KG1 (cell line): ENCODE measurements at regions not wholly inside any gene's neighbourhood (a gene's known extent, or its start where the extent isn't known, plus 50 kb on each side); places are given as distances from the start of the nearest gene placed in this dataset.
"Not testable (repeated sequence)": the region's sequence is repeated elsewhere in the genome, so short reads cannot be mapped to it uniquely, and the experiment has no call there.

Source experiments
- DNase-seq: peaks from one replicate; lab custom pipeline; 2025; lab: John Stamatoyannopoulos, UW

DNA sequence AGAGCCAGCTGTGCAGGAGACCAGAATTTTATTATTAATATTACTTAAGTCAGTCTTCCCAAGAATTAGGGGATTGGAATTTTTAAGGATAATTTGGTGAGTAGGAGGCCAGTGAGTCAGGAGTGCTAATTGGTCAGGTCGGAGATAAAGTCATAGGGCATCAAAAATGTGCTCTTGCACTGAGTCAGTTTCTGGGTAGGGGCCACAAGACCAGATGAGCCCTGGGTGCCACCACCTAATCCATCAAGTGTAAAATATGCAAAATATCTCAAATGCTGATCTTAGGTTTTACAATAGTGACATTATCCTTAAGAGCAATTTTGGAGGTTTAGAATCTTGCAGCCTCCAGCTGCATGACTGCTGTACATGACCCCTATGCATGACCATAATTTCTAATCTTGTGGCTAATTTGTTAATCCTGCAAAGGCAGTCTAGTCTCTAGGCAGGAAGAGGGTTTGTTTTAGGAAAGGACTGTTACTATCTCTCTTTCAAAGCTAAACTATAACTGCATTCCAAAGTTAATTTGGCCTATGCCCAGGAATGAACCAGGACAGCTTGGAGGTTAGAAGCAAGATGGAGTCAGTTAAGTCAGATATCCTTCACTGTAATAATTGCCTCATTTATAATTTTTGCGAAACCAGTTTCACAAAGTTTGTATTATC, 215.9 kb downstream of the RNF152 start:
- no peak for DNase-seq

DNA sequence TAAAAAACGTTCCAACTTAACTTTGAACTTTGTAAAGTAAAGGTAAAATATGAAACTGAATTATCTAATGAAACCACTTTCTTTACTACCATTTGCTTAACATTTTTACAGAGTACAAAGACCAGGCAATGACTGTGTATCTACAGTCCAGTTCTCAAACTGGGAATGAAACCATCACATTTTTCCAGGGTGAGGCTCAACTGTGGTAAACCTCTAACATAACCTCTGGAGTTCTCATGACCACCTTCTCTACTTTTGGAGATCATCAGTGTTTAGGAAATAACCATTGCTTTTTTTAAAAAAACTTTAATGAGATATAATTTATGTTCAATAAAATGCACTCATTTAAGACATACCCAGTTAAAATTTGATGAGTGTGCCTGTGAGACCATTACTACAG, 223.5 kb downstream of the RNF152 start:
- no peak for DNase-seq

DNA sequence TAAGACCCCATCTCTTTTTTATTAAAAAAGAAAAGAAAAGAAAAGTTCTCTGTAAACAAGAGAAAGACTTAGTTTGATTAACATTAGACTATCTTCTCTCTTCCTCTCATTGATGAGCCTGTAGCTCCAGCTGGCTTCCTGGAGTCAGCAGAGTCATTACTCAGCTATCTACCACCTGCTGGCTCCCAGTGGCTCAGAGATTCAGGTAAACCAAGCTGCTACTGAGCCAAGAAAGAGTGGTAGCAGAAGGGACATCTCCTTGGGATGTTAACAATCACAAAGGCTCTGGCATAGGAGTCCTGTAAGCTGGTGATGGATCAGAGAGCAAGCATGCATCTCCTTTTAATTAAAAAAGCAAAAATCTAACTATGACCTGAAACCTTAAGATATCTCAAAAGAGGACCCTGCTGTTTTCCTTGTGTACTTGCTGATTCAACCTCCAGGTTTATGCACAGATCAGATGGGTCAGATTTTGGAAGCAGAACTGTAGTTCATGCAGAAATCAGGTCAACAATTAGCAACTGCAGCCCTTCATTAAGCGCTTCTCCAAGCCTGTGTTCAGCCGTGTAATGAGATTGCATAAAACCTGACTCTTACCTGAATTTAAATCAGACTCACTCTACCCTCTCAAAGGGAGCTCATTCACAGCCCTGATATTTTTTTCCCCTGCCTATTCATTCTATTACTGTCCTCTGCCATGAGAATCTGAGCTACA, 225.8 kb downstream of the RNF152 start:
- DNase-seq, result no peak

DNA sequence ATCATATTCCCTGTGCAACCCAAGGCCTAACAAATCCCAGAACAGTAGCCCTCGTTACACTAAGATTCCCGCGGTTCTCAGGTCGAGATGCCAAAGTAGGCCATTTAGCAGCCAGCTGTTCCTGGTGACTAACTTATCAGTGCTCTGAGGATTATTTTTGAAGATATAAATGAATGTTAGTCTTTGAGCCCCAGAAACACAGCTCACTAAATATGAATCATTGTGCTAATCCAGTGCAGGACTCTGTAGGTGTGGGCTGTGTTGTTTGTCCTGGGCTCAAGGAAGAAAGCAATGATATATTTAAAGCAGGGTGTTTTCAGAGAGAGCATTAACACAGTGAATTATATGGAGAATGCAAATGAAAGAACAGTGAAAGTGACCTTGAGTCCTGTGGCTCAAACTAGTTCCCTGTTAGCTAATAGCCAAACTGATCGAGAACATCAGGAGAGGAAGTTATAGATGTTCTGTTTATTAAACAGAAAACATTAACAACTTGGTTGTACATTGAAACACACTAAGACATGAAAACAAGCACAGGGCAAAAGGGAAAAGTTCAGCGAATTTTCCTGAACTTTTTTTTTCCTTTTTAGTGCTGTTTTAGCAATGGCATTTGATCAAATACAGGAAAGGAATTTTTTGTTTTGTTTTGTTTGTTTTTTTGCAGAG, 228.3 kb downstream of the RNF152 start:
- no peak for DNase-seq

DNA sequence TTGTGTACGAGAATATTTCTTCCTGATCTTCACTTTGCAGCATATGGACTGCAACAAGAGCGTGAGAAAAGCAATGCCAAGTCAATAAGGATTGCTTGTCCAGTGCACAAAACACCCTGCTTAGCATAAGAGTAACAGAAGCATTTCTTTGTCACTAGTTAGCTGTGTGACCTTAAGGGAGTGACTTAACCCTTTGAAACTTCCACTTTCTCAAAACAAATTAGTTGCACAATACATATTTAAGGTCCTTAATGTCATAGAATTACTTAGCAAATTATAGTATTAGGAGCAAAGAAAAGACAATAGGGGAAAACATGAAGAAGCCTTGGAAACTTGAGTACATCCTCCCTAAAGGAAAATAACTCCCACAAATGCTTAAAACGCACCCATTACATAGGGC, 230.1 kb downstream of the RNF152 start:
- no peak for DNase-seq

DNA sequence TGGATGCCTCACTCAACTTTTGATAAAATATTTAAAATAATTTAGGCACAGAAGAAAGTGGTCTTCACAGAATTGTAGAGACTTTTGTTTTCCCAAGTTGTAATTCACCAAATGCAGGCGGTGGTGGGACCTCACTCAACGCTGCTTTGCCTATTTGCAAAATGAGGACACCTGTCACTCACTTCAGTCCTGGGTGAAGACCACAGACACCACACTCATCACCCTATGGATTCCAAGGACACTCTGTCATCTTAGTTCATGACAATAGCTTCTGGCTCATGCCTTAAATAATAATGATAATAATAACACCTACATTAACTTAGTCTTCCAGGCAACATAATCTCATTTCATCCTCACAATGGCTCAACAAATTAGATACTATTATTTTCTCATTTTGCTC, 234.4 kb downstream of the RNF152 start:
- DNase-seq, result no peak

DNA sequence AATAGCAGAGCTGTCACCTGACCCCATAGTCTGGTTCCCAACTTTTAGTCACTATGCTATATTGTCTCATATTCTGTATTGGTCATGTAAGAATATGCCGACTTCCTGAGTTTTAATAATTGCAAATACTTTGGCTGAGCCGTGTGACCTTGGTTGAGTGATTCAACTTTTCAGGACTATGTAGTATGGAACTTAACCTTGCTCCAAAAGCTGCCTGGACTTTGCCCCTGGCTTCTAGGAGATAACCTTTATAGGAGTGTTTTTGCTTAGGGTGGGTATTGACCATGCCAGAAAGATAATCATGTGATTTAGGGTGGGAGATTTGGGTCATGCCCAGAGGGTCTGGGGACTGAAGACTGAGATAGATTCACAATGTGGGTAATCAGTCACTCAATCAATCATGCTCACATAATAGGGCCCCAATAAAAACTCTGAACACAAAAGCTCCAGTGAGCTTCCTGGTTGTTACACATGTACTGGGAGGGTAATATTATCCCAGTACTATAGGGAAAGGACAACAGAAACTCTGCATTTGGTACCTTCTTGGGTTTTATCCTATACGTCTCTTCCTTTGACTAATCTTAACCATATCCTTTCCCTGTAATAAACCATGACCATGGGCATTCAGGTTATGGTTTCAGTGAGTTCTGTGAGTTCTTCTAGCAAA, 235.6 kb downstream of the RNF152 start:
- no peak for DNase-seq

DNA sequence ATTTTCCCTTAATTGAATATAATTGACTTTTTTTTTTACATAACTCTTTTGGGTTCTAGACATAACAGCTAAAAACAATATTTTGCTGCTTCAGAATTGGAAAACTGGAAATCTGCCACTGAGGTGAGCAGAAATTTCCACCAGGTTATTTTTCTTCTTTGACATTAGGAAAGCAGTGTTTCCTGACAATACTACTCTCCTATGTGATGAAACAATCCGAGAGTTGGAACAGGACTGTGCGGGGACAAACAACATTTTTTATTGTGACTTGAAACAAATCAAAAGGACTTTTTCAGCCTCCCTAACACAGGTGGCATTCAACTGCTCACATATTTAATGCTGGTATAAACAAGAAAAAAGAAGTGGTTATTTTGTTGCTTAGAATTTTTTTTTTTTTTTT, 237.2 kb downstream of the RNF152 start:
- no peak for DNase-seq

DNA sequence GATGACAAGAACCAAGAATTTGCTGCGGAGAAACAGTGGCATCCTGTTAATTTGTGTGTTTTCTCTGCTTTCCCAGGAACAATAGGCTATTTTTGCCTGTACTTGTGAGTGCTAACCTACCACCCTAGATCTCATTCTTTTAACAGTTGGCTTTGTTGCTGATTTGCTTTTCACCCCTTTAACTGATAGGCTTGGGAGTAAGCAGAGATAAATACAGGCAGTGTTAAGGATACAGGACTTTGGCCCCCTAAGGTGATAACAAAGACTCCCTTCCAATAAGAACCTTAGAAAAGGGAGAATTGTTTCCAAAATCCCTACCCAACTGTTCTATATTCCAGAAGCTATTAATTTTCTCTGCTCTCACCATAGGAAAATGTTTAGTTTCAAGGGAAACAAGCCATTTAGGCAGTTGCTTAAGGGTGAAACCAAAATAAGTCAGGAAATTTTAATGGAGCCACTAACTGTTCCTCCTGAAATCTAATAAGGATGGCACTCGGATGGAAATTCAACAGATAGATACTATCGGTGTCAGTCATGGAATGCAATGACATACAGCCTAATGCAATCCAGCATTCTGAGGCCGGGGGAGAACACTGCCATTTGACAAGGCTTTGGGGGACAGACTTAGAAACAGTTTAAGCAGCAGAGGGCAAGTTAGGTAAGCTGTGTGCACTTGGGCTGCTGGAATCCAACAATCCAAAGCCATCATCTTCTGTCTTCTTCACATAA, 238.8 kb downstream of the RNF152 start:
- DNase-seq, result no peak

DNA sequence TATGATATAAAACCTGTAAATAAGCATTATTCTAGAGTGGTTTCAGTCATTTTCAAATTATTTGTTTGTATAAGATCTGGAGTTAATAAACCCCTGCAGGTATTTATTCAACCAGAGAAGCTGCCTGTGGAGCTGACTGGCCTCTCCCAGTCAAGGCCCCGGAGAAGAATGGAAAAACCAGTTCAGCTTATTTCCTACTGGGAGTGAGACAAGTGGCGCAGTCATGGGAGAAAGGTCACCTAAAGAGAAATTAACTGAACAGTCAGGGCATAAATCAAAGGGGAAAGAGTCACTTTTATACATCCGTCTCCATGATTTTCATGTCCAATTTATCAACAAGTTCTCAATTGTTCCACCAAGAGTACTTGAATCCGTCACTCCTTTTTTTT, 240.9 kb downstream of the RNF152 start:
- no peak for DNase-seq

DNA sequence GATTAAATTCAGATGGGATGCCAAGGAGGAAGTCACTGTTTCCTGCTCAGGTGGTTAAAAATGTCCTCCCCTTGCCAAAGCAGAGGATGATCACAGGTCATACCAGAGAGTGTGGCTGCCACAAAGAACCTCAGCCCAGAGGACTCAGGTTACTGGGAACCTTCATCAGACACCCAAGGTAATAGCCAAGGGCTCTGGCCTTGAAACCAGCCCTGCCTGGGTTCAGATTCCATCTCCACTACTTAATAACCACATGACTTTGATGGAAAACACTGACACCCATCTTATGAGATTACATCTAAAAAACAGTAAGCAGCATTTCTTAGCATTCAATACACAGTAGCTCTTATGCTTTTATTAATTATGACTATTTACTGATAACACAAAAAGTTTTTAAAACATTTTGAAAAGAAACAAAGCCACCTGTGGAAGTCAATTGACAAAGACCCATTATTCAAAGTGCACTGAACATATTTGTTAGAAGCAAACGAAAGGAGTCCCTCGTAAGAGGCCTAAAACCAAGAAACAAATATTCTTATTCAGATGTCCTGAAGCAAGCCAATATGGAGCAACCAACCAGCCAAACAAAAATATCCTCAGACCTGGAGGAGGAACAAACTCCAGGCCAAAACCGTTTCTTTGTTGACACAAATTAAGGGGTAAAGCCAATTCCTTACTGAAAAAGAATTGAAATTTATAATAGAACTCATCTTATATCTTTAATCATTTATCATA, 241.5 kb downstream of the RNF152 start:
- no peak for DNase-seq

DNA sequence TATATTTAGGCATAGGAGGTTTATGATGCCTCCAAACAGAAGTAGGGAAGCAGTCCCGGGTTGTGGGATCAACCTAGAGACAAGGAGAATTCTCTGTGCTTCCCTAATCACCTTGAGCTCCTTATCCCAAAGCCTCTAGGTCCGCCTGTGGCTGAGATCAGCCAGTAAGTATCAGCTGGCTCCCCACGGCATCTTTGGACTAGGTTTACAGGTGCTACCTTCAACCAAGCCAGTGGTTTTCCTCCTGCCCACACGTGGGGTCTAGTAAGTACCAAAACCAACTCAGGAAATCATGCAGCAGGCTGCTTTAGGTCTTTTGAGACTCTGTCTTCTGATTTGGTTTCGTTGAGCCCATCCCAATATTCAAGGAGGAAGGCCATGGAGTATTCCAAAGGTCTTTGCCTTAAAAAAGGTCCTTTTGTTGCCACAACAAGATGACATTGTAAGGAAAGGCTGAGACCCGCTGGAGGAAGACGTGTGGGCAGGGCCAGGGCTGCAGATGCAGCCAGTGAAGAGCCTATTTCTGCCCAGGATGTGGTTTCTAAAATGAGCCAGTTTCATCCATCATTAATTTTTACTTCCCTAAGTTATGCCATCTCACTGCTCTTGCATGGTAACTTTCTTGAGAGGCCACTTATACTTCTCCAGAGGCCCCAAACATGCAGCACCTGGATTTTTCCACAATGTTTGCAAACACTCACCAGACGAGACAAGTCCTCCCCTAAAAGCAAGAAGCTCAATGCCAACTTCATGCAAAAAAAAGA, 248.7 kb downstream of the RNF152 start:
- no peak for DNase-seq

DNA sequence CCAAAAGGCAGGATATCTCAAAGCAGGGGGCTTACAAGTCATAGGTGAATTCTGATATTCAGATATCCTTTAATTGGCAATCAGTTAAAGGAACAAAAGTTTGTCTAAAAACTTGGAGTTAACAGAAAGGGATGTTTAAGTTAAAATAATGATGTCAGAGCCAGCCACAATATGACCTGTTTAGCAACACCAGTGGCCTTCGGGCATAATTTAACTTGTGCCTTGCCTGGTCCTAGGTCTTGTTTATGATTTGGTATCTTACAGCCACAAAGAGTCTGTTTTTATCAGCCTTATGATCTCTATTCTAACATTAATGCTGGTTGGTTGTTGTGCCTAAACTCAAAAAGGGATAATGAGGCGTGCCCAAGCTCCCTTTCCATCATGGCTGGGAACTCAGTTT, 252.9 kb downstream of the RNF152 start:
- no peak for DNase-seq

DNA sequence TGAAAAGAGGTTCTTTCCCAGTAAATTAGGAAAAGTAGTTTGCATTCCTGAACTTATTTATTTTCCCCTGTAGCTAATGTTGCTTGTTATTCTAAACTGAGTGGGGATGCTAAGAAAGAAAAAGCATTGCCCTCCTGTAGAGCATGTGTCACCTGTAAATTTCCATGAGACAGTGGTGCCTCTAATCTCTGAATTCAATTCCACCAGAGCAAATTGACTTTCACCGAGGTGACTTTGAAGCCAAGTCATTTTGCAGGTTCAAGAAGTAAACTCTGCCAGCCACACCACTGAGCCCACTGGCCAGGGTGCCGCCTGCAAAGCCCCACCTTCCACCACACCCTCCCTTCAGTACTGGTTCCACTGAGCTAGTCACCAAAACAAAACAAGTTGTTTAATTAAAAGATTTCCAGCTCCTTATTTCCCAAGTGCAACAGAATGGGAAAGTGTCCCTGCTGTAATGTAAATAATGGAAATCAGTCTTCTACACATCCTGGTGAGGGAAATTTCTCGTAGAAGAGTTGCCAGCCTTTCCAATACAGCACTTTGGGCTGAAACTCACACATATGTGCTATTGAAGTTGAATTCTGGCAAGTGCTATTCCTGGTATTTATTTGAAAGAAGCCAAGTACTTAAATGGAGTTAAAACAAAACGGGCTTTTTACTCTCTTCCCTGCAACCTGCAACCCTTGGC, 254.8 kb downstream of the RNF152 start:
- no peak for DNase-seq

DNA sequence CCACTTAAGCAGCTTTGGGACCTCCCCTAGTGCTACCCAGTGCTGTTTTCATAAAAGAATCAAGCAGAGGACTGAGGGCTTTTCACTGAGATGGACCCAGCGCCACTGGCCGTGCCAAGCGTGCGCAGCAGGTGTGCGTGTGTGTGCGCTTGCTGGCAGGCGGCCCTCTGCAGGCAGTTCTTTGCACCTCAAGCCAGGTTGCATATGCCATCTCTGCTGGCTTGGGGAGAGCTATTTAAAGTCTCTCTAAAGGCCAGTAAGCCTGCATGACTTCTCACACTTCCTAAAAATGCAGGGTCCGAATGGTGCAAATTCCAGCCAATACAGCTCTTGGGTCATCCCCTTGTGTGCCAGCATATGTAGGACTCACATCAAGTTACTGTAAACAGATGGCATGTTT, 255.5 kb downstream of the RNF152 start:
- DNase-seq, result no peak

DNA sequence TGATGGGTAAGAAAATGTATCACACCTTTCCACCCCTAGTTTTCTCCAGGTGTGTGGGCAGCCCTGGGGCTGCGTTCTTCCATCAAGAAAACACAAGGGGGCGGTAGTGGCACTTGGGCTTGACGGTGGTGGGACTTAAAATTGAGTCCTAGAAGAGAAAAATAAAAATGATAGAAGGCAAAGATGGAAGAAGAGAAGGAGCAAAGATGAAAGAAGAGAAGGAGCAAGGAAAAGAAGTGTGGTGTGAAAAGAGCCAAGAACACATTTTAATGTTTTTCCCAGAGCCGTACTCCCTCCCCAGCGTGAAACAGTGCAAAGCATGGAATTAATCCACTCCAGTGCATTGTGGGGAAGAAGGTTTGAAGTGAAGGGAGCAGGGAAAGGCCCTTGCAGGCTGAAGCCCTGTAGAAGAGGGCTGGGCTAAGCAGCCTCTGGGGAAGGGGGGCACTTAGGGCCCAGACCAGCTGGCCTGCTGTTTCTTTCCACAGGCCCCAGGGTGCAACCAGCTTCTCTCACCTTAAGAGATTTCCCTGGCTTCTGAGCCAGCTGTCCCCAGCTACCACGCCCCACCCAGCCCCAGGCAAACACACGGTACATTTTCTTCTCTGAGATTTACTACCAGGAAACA, 256.8 kb downstream of the RNF152 start:
- DNase-seq, result peak; percentile 27

DNA sequence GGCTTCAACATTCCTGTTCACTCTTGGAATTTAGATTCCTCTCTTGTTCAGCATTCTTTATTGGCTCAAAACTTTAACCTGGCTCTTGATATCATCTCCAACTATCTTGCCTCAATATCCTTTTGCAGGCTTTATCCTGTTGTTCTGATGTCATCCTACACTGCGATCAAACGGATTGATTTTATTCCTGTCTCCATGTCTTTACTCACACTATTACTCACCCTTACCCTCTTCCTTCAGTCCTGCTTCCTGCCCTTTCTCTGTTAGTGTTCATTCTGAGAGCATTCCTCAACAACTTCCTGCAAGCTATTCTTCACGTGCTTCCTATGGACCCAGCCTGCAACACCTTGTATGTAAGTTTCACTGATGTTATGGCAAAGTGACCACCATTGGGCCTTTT, 264.7 kb downstream of the RNF152 start:
- DNase-seq, result no peak

DNA sequence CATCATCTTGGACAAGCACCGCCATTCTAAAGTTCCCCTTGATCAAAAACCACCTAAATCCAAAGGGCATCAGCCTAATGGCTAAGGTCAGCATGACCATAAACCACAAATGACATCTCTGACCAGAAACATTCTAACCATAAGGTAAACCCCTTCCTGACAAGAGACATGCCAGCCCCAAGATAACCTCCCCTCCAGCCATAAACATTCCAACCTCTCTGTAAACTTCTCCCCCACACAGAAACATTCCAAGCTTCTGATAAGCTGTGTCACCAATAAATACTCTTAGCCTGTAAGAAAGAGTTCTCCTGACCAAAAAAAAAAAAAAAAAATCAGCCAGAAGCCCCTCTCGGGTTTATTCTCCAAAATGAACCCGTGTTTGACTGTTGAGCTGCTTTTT, 268.2 kb downstream of the RNF152 start:
- DNase-seq, result not testable (repeated sequence)

DNA sequence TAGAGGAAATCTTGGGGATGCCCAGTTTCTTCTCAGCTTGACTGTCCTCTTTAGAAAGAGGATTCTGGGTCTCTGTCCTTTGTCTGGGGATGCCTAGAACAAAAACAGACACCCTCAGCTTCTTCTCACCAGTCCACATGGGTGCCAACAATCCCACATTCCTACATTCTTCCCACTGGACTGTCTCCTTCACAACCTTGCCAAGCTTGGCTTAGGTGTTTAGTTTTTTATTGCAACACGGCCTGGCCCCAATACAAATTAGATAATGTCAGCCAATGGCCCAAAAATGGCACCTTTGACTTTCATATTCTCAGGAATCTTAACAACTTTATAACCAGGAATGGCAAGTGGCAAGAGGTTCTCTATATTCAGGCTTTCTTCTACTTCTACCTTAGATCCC, 273.0 kb downstream of the RNF152 start:
- DNase-seq, result no peak

DNA sequence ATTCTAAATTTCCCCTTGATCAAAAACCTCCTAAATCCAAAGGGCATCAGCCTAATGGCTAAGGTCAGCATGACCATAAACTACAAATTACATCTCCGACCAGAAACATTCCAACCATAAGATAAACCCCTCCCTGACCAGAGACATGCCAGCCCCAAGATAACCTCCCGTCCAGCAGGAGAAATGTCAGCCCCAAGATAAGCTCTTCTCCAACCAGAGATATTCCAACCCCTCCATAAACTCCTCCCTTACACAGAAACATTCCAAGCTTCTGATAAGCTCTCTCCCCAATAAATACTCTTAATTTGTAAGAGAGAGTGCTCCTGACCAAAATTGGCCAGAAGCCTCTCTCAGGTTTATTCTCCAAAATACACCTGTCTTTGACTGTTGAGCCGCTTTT, 274.0 kb downstream of the RNF152 start:
- DNase-seq, result no peak
